OCI-LY1 (cell line): ENCODE measurements at regions not wholly inside any gene's neighbourhood (a gene's known extent, or its start where the extent isn't known, plus 50 kb on each side); places are given as distances from the start of the nearest gene placed in this dataset.

Experiments
- EZH2 ChIP-seq: fragments of 200-600 bp; sonication (generic), shearing (Covaris generic); IDR thresholded peaks from 2 replicates; pipeline ENCODE4 v1.8.0; 2017; ENCODE audit warnings: borderline replicate concordance, mixed run types, mild to moderate bottlenecking, antibody characterized with exemption, low read length, moderate library complexity, mixed read lengths
- TF ChIP-seq, protein P1 (sequence below): fragments of 200-600 bp; sonication (generic), shearing (Covaris generic); IDR thresholded peaks from 2 replicates; pipeline ENCODE4 v1.5.1; 2017; ENCODE audit warnings: mild to moderate bottlenecking, antibody characterized with exemption, low read length, moderate library complexity, mixed read lengths

DNA sequence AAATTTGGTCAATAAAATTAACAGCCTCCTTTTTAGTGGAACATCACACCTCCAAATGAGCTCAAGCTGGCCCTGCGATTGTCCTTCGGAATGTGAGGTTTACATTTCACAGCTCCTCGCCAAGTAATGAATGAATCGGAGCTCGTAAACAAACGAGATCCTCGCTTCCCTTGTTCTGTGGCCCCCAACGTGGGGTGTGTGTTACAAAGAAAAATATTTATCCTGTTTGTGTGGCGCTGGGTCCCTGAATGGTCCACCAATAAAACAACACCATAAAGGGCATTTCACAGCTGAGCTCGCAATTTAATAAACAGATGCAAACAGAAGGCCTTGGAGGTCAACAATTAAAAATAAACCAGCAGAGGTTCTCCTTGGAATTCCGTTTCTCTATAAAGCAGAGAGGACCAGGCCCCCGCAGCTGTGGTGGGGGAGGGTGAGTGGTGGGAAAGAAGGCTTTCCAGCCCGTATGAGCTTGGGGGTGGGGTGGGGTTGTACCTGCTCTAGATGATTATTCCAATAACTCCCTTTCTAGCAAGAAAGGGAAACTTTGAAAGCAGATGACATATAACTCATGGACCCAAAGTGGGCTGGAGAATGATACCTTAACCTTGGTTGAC lies 393.9 kb upstream of the SALL1 start:
- TF ChIP-seq, protein P1, sequence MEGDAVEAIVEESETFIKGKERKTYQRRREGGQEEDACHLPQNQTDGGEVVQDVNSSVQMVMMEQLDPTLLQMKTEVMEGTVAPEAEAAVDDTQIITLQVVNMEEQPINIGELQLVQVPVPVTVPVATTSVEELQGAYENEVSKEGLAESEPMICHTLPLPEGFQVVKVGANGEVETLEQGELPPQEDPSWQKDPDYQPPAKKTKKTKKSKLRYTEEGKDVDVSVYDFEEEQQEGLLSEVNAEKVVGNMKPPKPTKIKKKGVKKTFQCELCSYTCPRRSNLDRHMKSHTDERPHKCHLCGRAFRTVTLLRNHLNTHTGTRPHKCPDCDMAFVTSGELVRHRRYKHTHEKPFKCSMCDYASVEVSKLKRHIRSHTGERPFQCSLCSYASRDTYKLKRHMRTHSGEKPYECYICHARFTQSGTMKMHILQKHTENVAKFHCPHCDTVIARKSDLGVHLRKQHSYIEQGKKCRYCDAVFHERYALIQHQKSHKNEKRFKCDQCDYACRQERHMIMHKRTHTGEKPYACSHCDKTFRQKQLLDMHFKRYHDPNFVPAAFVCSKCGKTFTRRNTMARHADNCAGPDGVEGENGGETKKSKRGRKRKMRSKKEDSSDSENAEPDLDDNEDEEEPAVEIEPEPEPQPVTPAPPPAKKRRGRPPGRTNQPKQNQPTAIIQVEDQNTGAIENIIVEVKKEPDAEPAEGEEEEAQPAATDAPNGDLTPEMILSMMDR, result no peak
- no peak for TF ChIP-seq EZH2
